NCI-H187 treated with DMSO at 0.1 percent for 48 hours (cell line): ENCODE measurements at regions not wholly inside any gene's neighbourhood (a gene's known extent, or its start where the extent isn't known, plus 50 kb on each side); places are given as distances from the start of the nearest gene placed in this dataset.

Source experiments
- DNase-seq: peaks from one replicate; lab custom pipeline; 2025; lab: John Stamatoyannopoulos, UW

DNA sequence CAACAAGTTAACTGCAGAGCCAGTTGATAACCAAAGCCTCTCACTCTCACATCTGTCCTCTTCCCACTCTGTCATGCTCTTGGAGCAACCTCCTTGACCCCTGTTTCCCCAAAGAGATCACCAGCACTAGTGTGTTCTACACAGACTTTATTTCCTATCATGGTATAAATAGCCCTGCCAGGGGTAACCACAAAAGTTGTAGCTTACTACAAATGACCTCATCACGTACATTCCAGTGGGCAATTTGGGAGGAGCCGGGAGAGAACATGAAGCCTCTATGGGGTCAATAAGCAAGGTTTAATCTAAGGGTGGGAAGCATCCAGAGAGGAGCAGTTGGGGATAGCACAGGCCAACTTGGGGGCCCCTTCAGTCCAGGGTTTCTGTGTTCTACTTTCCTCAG, 186.5 kb downstream of the KCNA5 start:
- no peak for DNase-seq

GRCh38 chr12:5230861-5231260, 187.2 kb downstream of the KCNA5 start:
- no peak for DNase-seq

- DNase-seq: no peak
Observed at GRCh38 chr12:5232291-5232690, 188.6 kb downstream of the KCNA5 start.

DNA sequence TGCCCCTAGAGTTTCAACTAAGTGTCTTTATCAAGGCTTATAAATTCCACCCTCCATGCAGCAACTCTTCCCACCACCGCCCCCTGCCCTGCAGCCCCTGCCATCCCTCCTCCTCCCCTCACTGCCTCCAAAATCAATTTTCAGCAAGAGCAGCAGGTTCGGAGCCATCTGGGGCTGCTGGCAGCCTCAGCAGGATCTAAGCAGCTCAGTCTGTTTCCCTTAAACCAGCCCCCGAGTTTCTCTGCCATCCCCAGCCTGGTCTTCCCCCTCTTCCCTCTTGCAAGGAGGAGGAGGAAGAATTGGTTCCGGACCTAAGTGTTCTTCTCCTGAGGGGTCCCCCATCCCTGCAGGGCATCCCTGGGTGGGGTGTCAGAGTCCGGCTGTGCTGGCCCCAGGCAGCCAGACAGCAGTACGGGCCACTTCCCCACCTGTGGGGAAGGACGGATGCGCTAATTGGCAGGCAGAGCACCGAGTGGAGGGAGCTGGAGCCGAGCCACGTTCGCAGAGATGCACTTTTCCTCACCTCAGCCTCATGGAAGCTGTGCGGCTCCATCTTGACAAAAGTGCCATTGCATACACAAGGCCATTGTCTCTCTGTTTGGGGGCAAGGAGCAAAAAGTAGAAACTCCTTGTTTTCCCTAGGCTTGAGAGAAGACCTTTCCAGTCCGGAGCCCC, 189.3 kb downstream of the KCNA5 start:
- no peak for DNase-seq

GRCh38 chr12:5236022-5236640, 192.5 kb downstream of the KCNA5 start:
- DNase-seq: no peak

- no peak for DNase-seq
Observed at GRCh38 chr12:5242440-5242839, 189.5 kb upstream of the NTF3 start.

DNA sequence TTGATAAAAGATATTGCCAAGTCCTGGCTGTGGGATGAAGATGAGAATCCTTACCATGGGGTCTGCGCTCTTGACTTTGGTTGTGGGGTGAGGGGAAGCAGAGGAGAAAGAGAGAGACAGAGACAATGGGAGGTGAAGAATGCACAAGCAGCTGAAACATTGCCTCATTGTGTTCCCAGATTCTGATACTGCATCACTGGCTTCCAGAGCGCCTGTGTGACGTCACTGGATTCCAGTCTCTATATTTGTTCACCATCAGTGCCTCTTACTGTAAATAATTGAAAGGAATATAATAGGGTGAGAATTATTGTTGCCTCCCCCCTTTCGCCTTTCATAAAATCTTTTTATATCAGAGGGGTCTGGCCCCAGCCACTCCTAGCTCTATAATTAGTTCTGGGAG, 188.9 kb upstream of the NTF3 start:
- no peak for DNase-seq

DNA sequence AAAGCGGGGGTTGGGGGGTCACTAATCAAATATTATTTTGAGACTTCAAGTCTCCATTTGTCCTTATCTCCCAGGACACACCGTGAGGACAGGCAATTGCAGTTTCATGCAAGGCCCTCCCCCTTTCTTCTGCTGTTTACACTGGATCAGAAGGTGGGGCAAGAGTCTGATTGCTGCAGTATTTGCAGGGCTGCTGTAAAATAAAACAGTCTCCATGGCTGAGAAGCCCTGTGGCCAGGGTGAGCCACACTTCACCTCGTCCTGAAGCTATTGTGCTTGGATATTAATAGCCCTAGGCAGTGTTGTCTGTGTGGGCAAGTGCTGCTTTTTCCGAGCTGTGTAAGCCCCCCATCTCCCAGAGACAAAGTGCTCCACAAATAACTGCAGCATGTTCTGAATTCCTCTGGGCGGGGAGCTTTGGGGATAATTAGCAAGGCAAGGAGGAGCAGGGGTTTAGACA, 187.4 kb upstream of the NTF3 start:
- no peak for DNase-seq

- no peak for DNase-seq
Observed at GRCh38 chr12:5246196-5246595, 185.7 kb upstream of the NTF3 start.

GRCh38 chr12:5247144-5247543, 184.8 kb upstream of the NTF3 start:
- no peak for DNase-seq

DNA sequence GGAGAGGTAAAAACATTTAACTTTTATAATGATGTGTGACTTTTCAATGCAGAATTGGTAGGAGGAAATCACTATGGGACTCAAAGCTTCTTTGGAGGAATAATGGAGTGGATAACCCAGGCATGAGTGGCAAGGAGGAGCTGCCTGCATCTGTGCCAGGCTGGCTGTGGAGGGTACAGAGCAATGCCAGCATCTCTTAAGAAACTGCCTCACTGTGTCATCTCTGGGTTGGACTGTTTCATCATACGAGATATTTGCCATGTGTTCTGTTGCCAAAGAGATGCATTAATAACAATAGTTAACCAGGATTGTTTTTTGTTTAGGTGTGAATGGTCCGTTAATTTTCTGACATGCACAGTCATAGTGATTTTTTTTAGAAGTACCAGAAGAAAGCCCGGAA, 183.7 kb upstream of the NTF3 start:
- no peak for DNase-seq

DNA sequence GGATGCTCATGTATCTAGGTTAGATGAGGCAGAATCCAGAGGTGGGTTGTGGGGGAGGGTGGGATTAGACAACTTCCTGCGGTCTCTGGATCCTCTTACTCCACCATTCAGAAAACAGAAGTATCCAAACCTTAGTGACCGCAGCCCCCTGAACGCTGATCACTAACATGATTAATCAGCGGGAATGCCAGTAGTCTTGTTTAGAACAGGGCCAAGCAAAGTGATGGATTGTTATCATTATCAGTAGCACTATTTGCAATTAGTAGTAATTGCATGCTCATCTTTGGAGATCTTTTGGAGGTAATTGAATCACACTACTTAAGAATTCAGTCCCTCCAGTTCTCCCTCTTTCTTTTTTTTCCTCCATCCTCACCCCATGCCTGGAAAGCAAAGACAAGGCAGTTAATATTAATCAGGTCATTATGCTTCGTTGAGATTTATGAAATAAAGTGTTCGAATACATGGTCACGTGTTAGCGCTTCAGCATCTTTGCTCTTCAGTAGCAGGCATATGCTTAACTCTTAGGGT, 182.8 kb upstream of the NTF3 start:
- no peak for DNase-seq

- no peak for DNase-seq
Observed at GRCh38 chr12:5251092-5251491, 180.8 kb upstream of the NTF3 start.

DNA sequence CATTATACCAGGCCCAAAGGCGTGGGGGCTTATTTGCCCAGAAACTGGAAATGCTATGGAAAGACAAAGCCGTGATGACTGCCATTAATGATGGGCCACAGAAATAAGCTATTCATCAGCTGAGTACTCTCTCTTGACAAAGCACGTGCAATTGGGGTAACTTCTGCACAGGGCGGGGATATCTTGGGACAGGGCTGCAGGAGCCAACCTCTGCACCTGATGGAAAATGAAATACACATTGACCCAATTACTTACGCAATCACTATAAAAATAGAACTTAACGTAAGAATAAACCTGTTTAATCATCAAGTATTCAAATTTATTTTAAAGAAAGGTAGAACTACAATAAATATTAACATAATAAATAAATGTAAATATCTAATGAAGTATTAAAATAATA, 180.1 kb upstream of the NTF3 start:
- DNase-seq: no peak

DNA sequence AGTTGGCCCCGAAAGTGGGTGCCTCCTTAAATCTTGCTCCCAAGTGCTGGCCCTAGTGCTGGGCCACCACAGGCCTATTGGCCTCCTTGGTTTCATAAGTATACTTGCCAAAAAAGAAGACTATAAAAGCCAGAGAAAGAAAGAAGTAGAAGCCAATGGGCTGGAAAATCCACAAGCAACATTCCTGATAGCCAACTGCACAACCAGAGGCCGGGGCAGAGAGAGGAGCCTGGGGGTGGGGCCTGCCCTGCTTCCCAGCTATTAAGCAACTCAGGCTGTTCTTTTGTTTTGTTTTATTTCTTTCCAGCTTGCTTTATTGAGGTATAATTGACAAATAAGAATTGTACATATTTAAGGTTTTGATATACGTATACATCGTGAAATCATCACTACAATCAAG, 177.2 kb upstream of the NTF3 start:
- no peak for DNase-seq

DNA sequence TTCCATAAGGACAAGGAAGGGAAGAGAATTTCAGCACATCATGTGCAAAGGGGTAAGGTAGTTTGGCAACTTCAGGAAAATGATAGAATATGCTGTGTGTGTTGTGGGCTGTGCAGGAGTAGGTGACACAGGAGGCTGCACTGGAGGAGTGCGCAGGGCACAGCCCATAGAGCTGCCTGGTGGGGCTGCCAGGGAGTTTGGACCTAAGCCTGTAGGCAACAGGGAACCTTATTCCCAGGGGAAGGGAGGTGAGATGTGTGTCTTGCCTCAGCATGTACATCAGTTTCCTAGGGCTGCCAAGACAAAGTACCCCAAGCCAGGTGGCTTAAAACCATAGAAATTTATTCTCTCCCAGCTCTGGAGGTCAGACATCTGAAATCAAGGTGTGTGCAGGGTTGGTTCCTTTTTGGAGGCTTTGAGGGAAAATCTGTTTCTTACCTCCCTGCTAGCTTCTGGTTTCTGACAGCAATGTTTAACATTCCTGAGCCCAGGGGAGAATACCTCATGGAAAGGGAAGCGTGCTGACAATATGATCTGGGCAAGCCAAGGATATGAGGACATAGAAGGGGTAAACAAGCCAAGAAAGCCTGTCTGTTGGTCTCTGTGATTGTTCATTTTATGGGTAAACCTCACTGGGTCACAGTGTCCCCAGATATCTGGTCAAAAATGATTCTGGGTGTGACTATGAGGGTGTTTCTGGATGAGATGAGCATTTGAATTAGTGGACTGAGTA, 174.0 kb upstream of the NTF3 start:
- DNase-seq: no peak

- DNase-seq: no peak
Observed at GRCh38 chr12:5258498-5258897, 173.4 kb upstream of the NTF3 start.

- no peak for DNase-seq
Observed at GRCh38 chr12:5258926-5259325, 173.0 kb upstream of the NTF3 start.

DNA sequence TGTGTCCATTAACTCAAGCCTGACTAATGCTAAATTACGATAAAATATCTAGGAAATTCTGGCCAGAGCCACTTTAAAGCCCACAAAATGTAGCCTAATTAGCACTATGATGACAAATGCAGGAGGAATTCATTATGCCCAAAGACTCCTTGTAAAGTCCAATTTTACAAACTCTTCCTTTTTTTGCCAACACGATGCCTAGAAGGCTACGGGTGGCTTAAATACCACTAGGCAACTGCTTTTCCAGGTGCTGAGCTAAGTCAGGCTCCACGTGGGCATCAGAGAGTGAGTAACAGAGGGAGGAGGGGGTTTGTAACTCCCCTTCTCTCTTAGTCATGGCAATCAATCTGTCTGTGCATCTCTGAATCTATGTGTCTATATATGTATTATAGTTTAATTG, 172.4 kb upstream of the NTF3 start:
- DNase-seq: no peak

DNA sequence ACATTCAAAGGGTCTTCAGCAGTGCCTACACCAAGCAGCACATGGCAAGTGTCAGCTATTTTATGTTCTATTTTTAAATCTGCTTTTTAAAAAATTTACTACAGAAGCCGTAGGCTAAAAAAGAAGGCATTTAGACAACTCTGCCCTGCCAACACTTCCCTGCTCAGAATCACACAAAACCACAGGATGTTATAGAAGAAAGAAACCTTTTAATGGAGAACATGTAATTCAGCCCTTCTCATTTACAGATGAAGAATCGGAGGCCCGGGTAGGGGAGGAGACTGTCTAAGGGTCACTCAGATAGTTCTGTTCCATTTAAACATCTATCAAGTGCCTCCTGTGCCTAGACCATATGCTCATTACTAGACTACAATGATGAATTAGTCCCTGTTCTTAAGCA, 171.8 kb upstream of the NTF3 start:
- peak; percentile 41 for DNase-seq

DNA sequence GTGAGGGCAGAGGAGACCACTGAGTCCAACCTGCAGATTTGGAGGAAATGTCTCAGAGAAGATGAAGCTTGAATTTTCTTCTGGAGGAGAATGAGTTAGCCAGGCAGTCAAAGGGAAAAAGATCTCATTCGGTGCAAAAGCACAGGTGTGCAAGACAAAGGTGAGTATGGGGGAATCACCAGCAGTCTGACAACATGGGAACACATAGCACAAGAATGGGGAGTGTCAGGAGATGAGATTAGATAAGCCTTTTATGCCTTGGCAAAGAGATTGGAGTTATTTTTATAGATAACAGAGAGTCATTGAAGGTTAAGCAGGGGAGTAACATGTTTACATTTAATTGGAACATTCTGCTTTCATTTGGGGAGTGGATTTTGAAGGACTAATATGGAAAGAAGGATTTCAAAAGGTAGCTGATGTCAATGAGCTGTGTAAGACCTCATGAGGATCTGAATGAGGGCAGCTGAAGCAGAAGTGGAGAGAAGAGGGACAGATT, 171.3 kb upstream of the NTF3 start:
- peak; percentile 69 for DNase-seq

- DNase-seq: no peak
Observed at GRCh38 chr12:5262450-5262849, 169.5 kb upstream of the NTF3 start.

GRCh38 chr12:5262885-5263284, 169.0 kb upstream of the NTF3 start:
- no peak for DNase-seq
